Adrenal gland (tissue), 5 donors: ENCODE measurements at regions not wholly inside any gene's neighbourhood (a gene's known extent, or its start where the extent isn't known, plus 50 kb on each side); places are given as distances from the start of the nearest gene placed in this dataset.

Source experiments
- CTCF ChIP-seq, 6 experiments: fragments of 450-650 bp in 4 of 6; fragments of 200-600 bp in 2 of 6; sonication (generic) in 1 of 6; IDR thresholded peaks; 1 replicate in 5 of 6; 2 replicates in 1 of 6; pipeline versions ENCODE4 v1.5.1 to v1.8.0; 2016 to 2021; ENCODE audit warnings: antibody characterized with exemption in 6 of 6, mild to moderate bottlenecking in 2 of 6, moderate library complexity in 1 of 6
- POLR2A ChIP-seq, 2 donors: fragments of 450-650 bp; IDR thresholded peaks; one replicate each; pipeline ENCODE4 v1.6.1; 2017; ENCODE audit warnings: antibody characterized with exemption in 2 of 2, mild to moderate bottlenecking in 2 of 2, moderate library complexity in 1 of 2
- donor health status: DM: no; HTN: no; CAD: no.

- TF ChIP-seq POLR2A (IDR thresholded peaks at IDR 0.05) (no peak), CTCF (IDR thresholded peaks at IDR 0.05) (no peak)
Observed at GRCh38 chr18:40676668-40677067, 1278.4 kb upstream of the PIK3C3 start.
